HFFc6 (cell line): ENCODE measurements at regions not wholly inside any gene's neighbourhood (a gene's known extent, or its start where the extent isn't known, plus 50 kb on each side); places are given as distances from the start of the nearest gene placed in this dataset.

Experiments
- DNase-seq: peaks from one replicate; pipeline ENCODE4 v3.0.0-alpha.2; 2018
- H3K27ac Mint-ChIP-seq: 2 replicates; pipeline ENCODE4 v1.8.0; 2020; ENCODE audit warnings: mild to moderate bottlenecking, mixed read lengths
- H3K27me3 Mint-ChIP-seq: 2 replicates; pipeline ENCODE4 v1.8.0; 2021; ENCODE audit warnings: mild to moderate bottlenecking, moderate library complexity, mixed read lengths; ENCODE audit not compliant: insufficient read depth
- H3K36me3 Mint-ChIP-seq: 2 replicates; pipeline ENCODE4 v1.8.0; 2021; ENCODE audit warnings: low read depth, mixed read lengths
- H3K4me1 Mint-ChIP-seq: 2 replicates; pipeline ENCODE4 v1.8.0; 2020; ENCODE audit warnings: low read depth, mixed read lengths
- H3K4me3 Mint-ChIP-seq: 2 replicates; pipeline ENCODE4 v1.8.0; 2020; ENCODE audit warnings: mild to moderate bottlenecking, moderate library complexity, mixed read lengths
- H3K9me3 Mint-ChIP-seq: 2 replicates; pipeline ENCODE4 v1.8.0; 2020; ENCODE audit warnings: mild to moderate bottlenecking, mixed read lengths
- TF ChIP-seq, protein P1 (sequence below): fragments of 200-600 bp; sonication (generic); IDR thresholded peaks from 2 replicates; pipeline ENCODE4 v1.5.0; 2021; ENCODE audit warnings: antibody characterized with exemption, mild to moderate bottlenecking

DNA sequence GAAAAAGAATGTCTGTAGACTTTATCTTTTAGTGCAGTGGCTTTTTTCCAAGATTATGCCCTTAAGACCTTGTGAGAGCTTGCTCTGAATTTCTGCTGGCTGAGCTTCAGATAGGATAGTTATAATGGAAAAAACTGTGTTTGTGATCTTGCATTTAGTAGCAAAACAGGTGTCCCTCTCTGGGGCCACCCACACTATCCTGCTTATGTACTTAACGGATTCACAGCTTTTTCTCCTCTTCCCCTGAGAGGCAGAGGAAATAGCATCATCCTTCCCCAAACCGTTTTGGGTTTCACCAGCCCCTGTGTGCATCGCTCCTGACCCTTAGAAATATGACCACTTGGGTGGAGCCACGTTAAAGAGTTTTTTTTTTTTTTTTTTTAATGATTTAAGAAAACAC lies 101.2 kb downstream of the RAB18 start:
- no peak for DNase-seq
- H3K9me3 Mint-ChIP-seq, result no peaks in the 10 kb centered on the region
- no peaks in the 10 kb centered on the region for H3K36me3 Mint-ChIP-seq
- TF ChIP-seq, protein P1, sequence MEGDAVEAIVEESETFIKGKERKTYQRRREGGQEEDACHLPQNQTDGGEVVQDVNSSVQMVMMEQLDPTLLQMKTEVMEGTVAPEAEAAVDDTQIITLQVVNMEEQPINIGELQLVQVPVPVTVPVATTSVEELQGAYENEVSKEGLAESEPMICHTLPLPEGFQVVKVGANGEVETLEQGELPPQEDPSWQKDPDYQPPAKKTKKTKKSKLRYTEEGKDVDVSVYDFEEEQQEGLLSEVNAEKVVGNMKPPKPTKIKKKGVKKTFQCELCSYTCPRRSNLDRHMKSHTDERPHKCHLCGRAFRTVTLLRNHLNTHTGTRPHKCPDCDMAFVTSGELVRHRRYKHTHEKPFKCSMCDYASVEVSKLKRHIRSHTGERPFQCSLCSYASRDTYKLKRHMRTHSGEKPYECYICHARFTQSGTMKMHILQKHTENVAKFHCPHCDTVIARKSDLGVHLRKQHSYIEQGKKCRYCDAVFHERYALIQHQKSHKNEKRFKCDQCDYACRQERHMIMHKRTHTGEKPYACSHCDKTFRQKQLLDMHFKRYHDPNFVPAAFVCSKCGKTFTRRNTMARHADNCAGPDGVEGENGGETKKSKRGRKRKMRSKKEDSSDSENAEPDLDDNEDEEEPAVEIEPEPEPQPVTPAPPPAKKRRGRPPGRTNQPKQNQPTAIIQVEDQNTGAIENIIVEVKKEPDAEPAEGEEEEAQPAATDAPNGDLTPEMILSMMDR, result no peak
- H3K27ac Mint-ChIP-seq, result no peak overlapping the region
- H3K4me1 Mint-ChIP-seq, result peaks cover 10% of the 10 kb centered on the region; the same call in 1 of the 2 replicates
- H3K4me3 Mint-ChIP-seq, result no peak overlapping the region
- no peaks in the 10 kb centered on the region; the same call in 1 of the 2 replicates for H3K27me3 Mint-ChIP-seq

GRCh38 chr10:27607591-27607990 lies 103.5 kb downstream of the RAB18 start:
- TF ChIP-seq, protein P1, result no peak
- H3K27me3 Mint-ChIP-seq, result no peaks in the 10 kb centered on the region; the same call in 1 of the 2 replicates
- no peak overlapping the region for H3K27ac Mint-ChIP-seq
- no peaks in the 10 kb centered on the region for H3K36me3 Mint-ChIP-seq
- no peaks in the 10 kb centered on the region for H3K9me3 Mint-ChIP-seq
- DNase-seq, result no peak
- H3K4me1 Mint-ChIP-seq, result peaks cover 17% of the 10 kb centered on the region
- H3K4me3 Mint-ChIP-seq, result no peak overlapping the region

DNA sequence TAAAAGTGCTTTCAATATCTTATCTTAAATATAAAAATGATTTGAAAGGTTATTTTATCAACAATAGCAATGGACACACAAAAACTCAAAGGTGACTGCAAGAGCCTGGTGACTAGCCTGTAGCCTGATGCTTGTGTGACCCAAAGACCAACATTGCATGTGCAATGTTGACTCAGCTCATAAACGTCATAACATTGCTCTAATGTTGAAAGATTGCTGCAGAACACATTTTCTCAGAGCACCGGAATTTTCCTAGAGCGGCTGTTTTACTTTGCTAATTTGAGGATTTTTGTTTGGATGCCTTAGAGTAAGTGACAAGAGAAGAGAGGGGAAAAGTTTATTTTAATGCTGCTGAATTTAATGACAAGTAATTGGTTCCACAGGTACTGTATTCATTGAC lies 107.1 kb downstream of the RAB18 start:
- H3K9me3 Mint-ChIP-seq, result no peaks in the 10 kb centered on the region
- peak; percentile 79 for DNase-seq
- no peak overlapping the region for H3K4me3 Mint-ChIP-seq
- TF ChIP-seq, protein P1, result no peak
- H3K27ac Mint-ChIP-seq, result peak overlapping the region; percentile 5
- peaks cover 2% of the 10 kb centered on the region; the same call in 1 of the 2 replicates for H3K27me3 Mint-ChIP-seq
- no peaks in the 10 kb centered on the region for H3K36me3 Mint-ChIP-seq
- peaks cover 31% of the 10 kb centered on the region for H3K4me1 Mint-ChIP-seq

- DNase-seq, result no peak
- no peaks in the 10 kb centered on the region for H3K9me3 Mint-ChIP-seq
- 0 out of 2 replicates have a peak overlapping the region, but pooled peaks have one; percentile 5 for H3K27ac Mint-ChIP-seq
- no peaks in the 10 kb centered on the region for H3K36me3 Mint-ChIP-seq
- H3K4me1 Mint-ChIP-seq, result peaks cover 31% of the 10 kb centered on the region
- peaks cover 2% of the 10 kb centered on the region; the same call in 1 of the 2 replicates for H3K27me3 Mint-ChIP-seq
- TF ChIP-seq, protein P1, result no peak
- no peak overlapping the region; the same call in 1 of the 2 replicates for H3K4me3 Mint-ChIP-seq
These were observed 107.8 kb downstream of the RAB18 start for GRCh38 chr10:27611744-27612550.

DNA sequence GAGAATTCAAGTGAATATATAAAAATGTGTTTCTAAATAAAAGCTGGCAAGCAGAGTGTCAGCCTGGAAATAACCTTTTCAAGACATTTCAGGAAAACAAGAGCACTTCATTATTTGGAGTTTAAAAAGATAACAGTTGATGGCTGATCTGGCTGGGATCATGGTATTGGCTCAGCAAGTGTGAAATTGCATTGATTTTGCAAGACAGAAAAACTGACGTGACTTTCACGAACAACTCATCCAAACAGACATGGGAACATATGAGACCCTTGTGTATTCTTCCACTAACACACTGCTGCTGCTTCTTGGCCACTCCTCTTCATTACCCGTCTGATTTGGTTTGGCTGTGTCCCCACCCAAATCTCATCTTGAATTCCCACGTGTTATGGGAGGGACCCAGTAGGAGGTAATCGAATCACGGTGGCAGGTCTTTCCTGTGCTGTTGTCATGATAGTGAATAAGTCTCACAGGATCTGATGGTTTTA lies 108.5 kb downstream of the RAB18 start:
- Mint-ChIP-seq H3K4me1 (peaks cover 31% of the 10 kb centered on the region), H3K27me3 (peaks cover 2% of the 10 kb centered on the region; the same call in 1 of the 2 replicates), H3K4me3 (no peak overlapping the region), H3K27ac (no peak overlapping the region), H3K36me3 (no peaks in the 10 kb centered on the region), H3K9me3 (no peaks in the 10 kb centered on the region)
- DNase-seq, result no peak
- TF ChIP-seq, protein P1, result no peak
